ENCODE measurements at regions not wholly inside any gene's neighbourhood (a gene's known extent, or its start where the extent isn't known, plus 50 kb on each side); places are given as distances from the start of the nearest gene placed in this dataset.

GRCh38 chr10:55104738-55105137 is 303.7 kb upstream of the PCDH15 start:
- DNase-seq (ENCODE audit: extremely low spot score) = no peak
- ChIA-PET CTCF (no interaction called here), POLR2A (no interaction called here)
- no peak for TF ChIP-seq LEF1 (IDR thresholded peaks at IDR 0.05; ENCODE audit: borderline replicate concordance)
- TF ChIP-seq CTBP1 (IDR thresholded peaks at IDR 0.05; ENCODE audit: borderline replicate concordance) = peak; percentile 62; the same call in 1 of the 2 replicates

- TF ChIP-seq ZNF384 (IDR thresholded peaks at IDR 0.05) = no peak
- no peak for TF ChIP-seq LEF1 (IDR thresholded peaks at IDR 0.05; ENCODE audit: borderline replicate concordance)
- TF ChIP-seq HDGF (IDR thresholded peaks at IDR 0.05; ENCODE audit: borderline replicate concordance) = no peak
- TF ChIP-seq SUZ12 (IDR thresholded peaks at IDR 0.05) = no peak
- no peak for TF ChIP-seq BHLHE40 (IDR thresholded peaks at IDR 0.05; ENCODE audit: borderline replicate concordance)
- TF ChIP-seq NFRKB (IDR thresholded peaks at IDR 0.05) = no peak
- no peak for TF ChIP-seq ELF4 (IDR thresholded peaks at IDR 0.05)
- TF ChIP-seq FOXM1 (IDR thresholded peaks at IDR 0.05; ENCODE audit: borderline replicate concordance) = no peak
- TF ChIP-seq ARNT (IDR thresholded peaks at IDR 0.05) = no peak
- no peak for TF ChIP-seq L3MBTL2 (conservative IDR thresholded peaks at IDR 0.05)
- TF ChIP-seq FOXA1 (IDR thresholded peaks at IDR 0.05) = no peak
- TF ChIP-seq TARDBP (IDR thresholded peaks at IDR 0.05) = no peak
- no peak for TF ChIP-seq SP1 (IDR thresholded peaks at IDR 0.05)
- no peak for TF ChIP-seq PKNOX1 (IDR thresholded peaks at IDR 0.05)
- CTCF ChIA-PET = interaction anchor here (0.6 to 0.8 kb wide), 2 partner anchors 111 to 529 kb away, joined by 3 read pairs; no protein-coding TSS in a partner anchor
- POLR2A ChIA-PET = no interaction called here
- DNase-seq (ENCODE audit: extremely low spot score) = no peak
Measured at GRCh38 chr10:55098452-55098851, 297.4 kb upstream of the PCDH15 start.

GRCh38 chr10:55091691-55092328 is 290.8 kb upstream of the PCDH15 start:
- DNase-seq (ENCODE audit: extremely low spot score) = peak; percentile 2
- no peak for TF ChIP-seq HDGF (IDR thresholded peaks at IDR 0.05; ENCODE audit: borderline replicate concordance)
- TF ChIP-seq L3MBTL2 (conservative IDR thresholded peaks at IDR 0.05) = no peak
- TF ChIP-seq FOXA1 (IDR thresholded peaks at IDR 0.05) = no peak
- no peak for TF ChIP-seq FOXK2 (IDR thresholded peaks at IDR 0.05)
- TF ChIP-seq LEF1 (IDR thresholded peaks at IDR 0.05; ENCODE audit: borderline replicate concordance) = no peak
- TF ChIP-seq TARDBP (IDR thresholded peaks at IDR 0.05) = no peak
- no peak for TF ChIP-seq PKNOX1 (IDR thresholded peaks at IDR 0.05)
- TF ChIP-seq ARNT (IDR thresholded peaks at IDR 0.05) = no peak
- no peak for TF ChIP-seq SUZ12 (IDR thresholded peaks at IDR 0.05)
- no peak for TF ChIP-seq SP1 (IDR thresholded peaks at IDR 0.05)
- no peak for TF ChIP-seq BHLHE40 (IDR thresholded peaks at IDR 0.05; ENCODE audit: borderline replicate concordance)
- no peak for TF ChIP-seq CTBP1 (IDR thresholded peaks at IDR 0.05; ENCODE audit: borderline replicate concordance)
- no peak for TF ChIP-seq FOXM1 (IDR thresholded peaks at IDR 0.05; ENCODE audit: borderline replicate concordance)
- no peak for TF ChIP-seq ELF4 (IDR thresholded peaks at IDR 0.05)
- no peak for TF ChIP-seq NFRKB (IDR thresholded peaks at IDR 0.05)
- TF ChIP-seq ZNF384 (IDR thresholded peaks at IDR 0.05) = no peak
- POLR2A ChIA-PET = no interaction called here
- CTCF ChIA-PET = interaction anchor here (0.5 to 1.1 kb wide), 2 partner anchors 287 to 538 kb away, joined by 3 to 4 read pairs; no protein-coding TSS in a partner anchor

GRCh38 chr10:55078121-55078520 is 277.1 kb upstream of the PCDH15 start:
- ChIA-PET CTCF (no interaction called here), POLR2A (no interaction called here)
- no peak for DNase-seq (ENCODE audit: extremely low spot score)
- TF ChIP-seq PKNOX1 (IDR thresholded peaks at IDR 0.05) (no peak), SUZ12 (IDR thresholded peaks at IDR 0.05) (no peak)

- no peak for TF ChIP-seq FOXM1 (IDR thresholded peaks at IDR 0.05; ENCODE audit: borderline replicate concordance)
- TF ChIP-seq ARNT (IDR thresholded peaks at IDR 0.05) = no peak
- TF ChIP-seq TARDBP (IDR thresholded peaks at IDR 0.05) = no peak
- TF ChIP-seq NFRKB (IDR thresholded peaks at IDR 0.05) = no peak
- no peak for TF ChIP-seq ELF4 (IDR thresholded peaks at IDR 0.05)
- TF ChIP-seq LEF1 (IDR thresholded peaks at IDR 0.05; ENCODE audit: borderline replicate concordance) = no peak
- TF ChIP-seq L3MBTL2 (conservative IDR thresholded peaks at IDR 0.05) = no peak
- no peak for TF ChIP-seq CTBP1 (IDR thresholded peaks at IDR 0.05; ENCODE audit: borderline replicate concordance)
- no peak for TF ChIP-seq FOXA1 (IDR thresholded peaks at IDR 0.05)
- no peak for TF ChIP-seq HDGF (IDR thresholded peaks at IDR 0.05; ENCODE audit: borderline replicate concordance)
- no peak for TF ChIP-seq ZNF384 (IDR thresholded peaks at IDR 0.05)
- no peak for TF ChIP-seq SP1 (IDR thresholded peaks at IDR 0.05)
- ChIA-PET CTCF (no interaction called here), POLR2A (no interaction called here)
- no peak for DNase-seq (ENCODE audit: extremely low spot score)
Measured at GRCh38 chr10:55065185-55065584, 264.2 kb upstream of the PCDH15 start.

- ChIA-PET CTCF (no interaction called here), POLR2A (no interaction called here)
- no peak for DNase-seq (ENCODE audit: extremely low spot score)
- TF ChIP-seq SUZ12 (IDR thresholded peaks at IDR 0.05) (no peak), NFRKB (IDR thresholded peaks at IDR 0.05) (no peak), FOXK2 (IDR thresholded peaks at IDR 0.05) (no peak)
Measured at GRCh38 chr10:55063811-55064210, 262.8 kb upstream of the PCDH15 start.

GRCh38 chr10:55062349-55062748 is 261.3 kb upstream of the PCDH15 start:
- ChIA-PET CTCF (no interaction called here), POLR2A (no interaction called here)
- no peak for DNase-seq (ENCODE audit: extremely low spot score)
- TF ChIP-seq ELF4 (IDR thresholded peaks at IDR 0.05) = no peak
- TF ChIP-seq SUZ12 (IDR thresholded peaks at IDR 0.05) = no peak
- no peak for TF ChIP-seq FOXA1 (IDR thresholded peaks at IDR 0.05)
- no peak for TF ChIP-seq FOXK2 (IDR thresholded peaks at IDR 0.05)
- TF ChIP-seq ARNT (IDR thresholded peaks at IDR 0.05) = no peak
- TF ChIP-seq LEF1 (IDR thresholded peaks at IDR 0.05; ENCODE audit: borderline replicate concordance) = no peak
